Activated naive CD4-positive, alpha-beta T cell treated with anti-CD3 and anti-CD28 coated beads, Interleukin-2, amount 50 U/mL, for 24 hours (primary cell): ENCODE measurements at regions not wholly inside any gene's neighbourhood (a gene's known extent, or its start where the extent isn't known, plus 50 kb on each side); places are given as distances from the start of the nearest gene placed in this dataset.

Experiments
- H3K27ac Mint-ChIP-seq: one replicate; pipeline ENCODE4 v1.8.0; 2021; ENCODE audit warnings: mild to moderate bottlenecking, mixed read lengths
- H3K27me3 Mint-ChIP-seq: one replicate; pipeline ENCODE4 v1.8.0; 2021; ENCODE audit warnings: mixed read lengths
- H3K36me3 Mint-ChIP-seq: one replicate; pipeline ENCODE4 v1.8.0; 2021; ENCODE audit warnings: mixed read lengths
- H3K4me1 Mint-ChIP-seq: one replicate; pipeline ENCODE4 v1.8.0; 2021; ENCODE audit warnings: mixed read lengths
- H3K4me3 Mint-ChIP-seq: one replicate; pipeline ENCODE4 v1.8.0; 2021; ENCODE audit warnings: mild to moderate bottlenecking, mixed read lengths
- H3K9me3 Mint-ChIP-seq: one replicate; pipeline ENCODE4 v1.8.0; 2021; ENCODE audit warnings: mixed read lengths

GRCh38 chr1:177490786-177491185, 320.0 kb downstream of the BRINP2 start:
- peaks cover 6% of the 10 kb centered on the region for H3K9me3 Mint-ChIP-seq
- H3K4me1 Mint-ChIP-seq: no peaks in the 10 kb centered on the region
- H3K36me3 Mint-ChIP-seq: no peaks in the 10 kb centered on the region
- no peaks in the 10 kb centered on the region for H3K27me3 Mint-ChIP-seq
- H3K27ac Mint-ChIP-seq: no peak overlapping the region
- H3K4me3 Mint-ChIP-seq: no peak overlapping the region

GRCh38 chr1:177490036-177490639, 319.4 kb downstream of the BRINP2 start:
- H3K27me3 Mint-ChIP-seq: no peaks in the 10 kb centered on the region
- H3K9me3 Mint-ChIP-seq: peaks cover 11% of the 10 kb centered on the region
- H3K4me3 Mint-ChIP-seq: no peak overlapping the region
- no peak overlapping the region for H3K27ac Mint-ChIP-seq
- no peaks in the 10 kb centered on the region for H3K4me1 Mint-ChIP-seq
- H3K36me3 Mint-ChIP-seq: no peaks in the 10 kb centered on the region

GRCh38 chr1:177488722-177489121, 318.0 kb downstream of the BRINP2 start:
- Mint-ChIP-seq H3K4me3 (no peak overlapping the region), H3K27ac (no peak overlapping the region), H3K36me3 (no peaks in the 10 kb centered on the region), H3K4me1 (no peaks in the 10 kb centered on the region), H3K27me3 (no peaks in the 10 kb centered on the region), H3K9me3 (peaks cover 11% of the 10 kb centered on the region)

GRCh38 chr1:177487481-177487880, 316.7 kb downstream of the BRINP2 start:
- H3K4me3 Mint-ChIP-seq: no peak overlapping the region
- peaks cover 11% of the 10 kb centered on the region for H3K9me3 Mint-ChIP-seq
- H3K27ac Mint-ChIP-seq: no peak overlapping the region
- H3K4me1 Mint-ChIP-seq: no peaks in the 10 kb centered on the region
- H3K36me3 Mint-ChIP-seq: no peaks in the 10 kb centered on the region
- H3K27me3 Mint-ChIP-seq: no peaks in the 10 kb centered on the region

GRCh38 chr1:177480741-177481305, 310.1 kb downstream of the BRINP2 start:
- Mint-ChIP-seq H3K27me3 (no peaks in the 10 kb centered on the region), H3K4me3 (no peak overlapping the region), H3K9me3 (peaks cover 13% of the 10 kb centered on the region), H3K4me1 (no peaks in the 10 kb centered on the region), H3K27ac (no peak overlapping the region), H3K36me3 (no peaks in the 10 kb centered on the region)

GRCh38 chr1:177479600-177479999, 308.8 kb downstream of the BRINP2 start:
- Mint-ChIP-seq H3K27me3 (no peaks in the 10 kb centered on the region), H3K9me3 (peaks cover 7% of the 10 kb centered on the region), H3K36me3 (no peaks in the 10 kb centered on the region)

GRCh38 chr1:177476676-177477075, 305.9 kb downstream of the BRINP2 start:
- Mint-ChIP-seq H3K36me3 (no peaks in the 10 kb centered on the region), H3K9me3 (peaks cover 7% of the 10 kb centered on the region), H3K27me3 (no peaks in the 10 kb centered on the region), H3K4me1 (no peaks in the 10 kb centered on the region), H3K4me3 (no peak overlapping the region), H3K27ac (no peak overlapping the region)

More at GRCh38 chr1:177479600-177479999, 308.8 kb downstream of the BRINP2 start:
- H3K4me3 Mint-ChIP-seq: no peak overlapping the region
- H3K4me1 Mint-ChIP-seq: no peaks in the 10 kb centered on the region
- no peak overlapping the region for H3K27ac Mint-ChIP-seq

GRCh38 chr1:177472567-177472966, 301.8 kb downstream of the BRINP2 start:
- H3K27me3 Mint-ChIP-seq: no peaks in the 10 kb centered on the region
- H3K4me3 Mint-ChIP-seq: no peak overlapping the region
- H3K9me3 Mint-ChIP-seq: no peaks in the 10 kb centered on the region
- H3K27ac Mint-ChIP-seq: no peak overlapping the region
- H3K36me3 Mint-ChIP-seq: no peaks in the 10 kb centered on the region
- H3K4me1 Mint-ChIP-seq: no peaks in the 10 kb centered on the region

- Mint-ChIP-seq H3K27me3 (no peaks in the 10 kb centered on the region), H3K4me1 (no peaks in the 10 kb centered on the region), H3K9me3 (no peaks in the 10 kb centered on the region), H3K27ac (no peak overlapping the region), H3K4me3 (no peak overlapping the region), H3K36me3 (no peaks in the 10 kb centered on the region)
These were observed 300.5 kb downstream of the BRINP2 start for GRCh38 chr1:177471244-177471643.

GRCh38 chr1:177469519-177469918, 298.8 kb downstream of the BRINP2 start:
- Mint-ChIP-seq H3K4me1 (no peaks in the 10 kb centered on the region), H3K36me3 (no peaks in the 10 kb centered on the region), H3K27me3 (no peaks in the 10 kb centered on the region), H3K4me3 (no peak overlapping the region), H3K9me3 (peaks cover 2% of the 10 kb centered on the region), H3K27ac (no peak overlapping the region)

GRCh38 chr1:177466286-177466685, 295.5 kb downstream of the BRINP2 start:
- Mint-ChIP-seq H3K27ac (no peak overlapping the region), H3K9me3 (peaks cover 13% of the 10 kb centered on the region), H3K36me3 (no peaks in the 10 kb centered on the region), H3K27me3 (peaks cover 3% of the 10 kb centered on the region), H3K4me1 (no peaks in the 10 kb centered on the region), H3K4me3 (no peak overlapping the region)

GRCh38 chr1:177464686-177465085, 293.9 kb downstream of the BRINP2 start:
- peaks cover 19% of the 10 kb centered on the region for H3K9me3 Mint-ChIP-seq
- no peak overlapping the region for H3K27ac Mint-ChIP-seq
- no peak overlapping the region for H3K4me3 Mint-ChIP-seq
- H3K4me1 Mint-ChIP-seq: no peaks in the 10 kb centered on the region
- H3K36me3 Mint-ChIP-seq: no peaks in the 10 kb centered on the region
- H3K27me3 Mint-ChIP-seq: peaks cover 3% of the 10 kb centered on the region

GRCh38 chr1:177451191-177451590, 280.4 kb downstream of the BRINP2 start:
- no peaks in the 10 kb centered on the region for H3K4me1 Mint-ChIP-seq
- no peaks in the 10 kb centered on the region for H3K9me3 Mint-ChIP-seq
- H3K4me3 Mint-ChIP-seq: no peak overlapping the region
- no peak overlapping the region for H3K27ac Mint-ChIP-seq
- H3K27me3 Mint-ChIP-seq: no peaks in the 10 kb centered on the region
- H3K36me3 Mint-ChIP-seq: no peaks in the 10 kb centered on the region

- no peak overlapping the region for H3K27ac Mint-ChIP-seq
- H3K4me1 Mint-ChIP-seq: no peaks in the 10 kb centered on the region
- no peaks in the 10 kb centered on the region for H3K36me3 Mint-ChIP-seq
- H3K4me3 Mint-ChIP-seq: no peak overlapping the region
- H3K9me3 Mint-ChIP-seq: peaks cover 5% of the 10 kb centered on the region
- no peaks in the 10 kb centered on the region for H3K27me3 Mint-ChIP-seq
These were observed 278.0 kb downstream of the BRINP2 start for GRCh38 chr1:177448652-177449357.

GRCh38 chr1:177448036-177448615, 277.4 kb downstream of the BRINP2 start:
- Mint-ChIP-seq H3K9me3 (peaks cover 5% of the 10 kb centered on the region), H3K36me3 (no peaks in the 10 kb centered on the region), H3K27me3 (no peaks in the 10 kb centered on the region), H3K27ac (no peak overlapping the region), H3K4me1 (no peaks in the 10 kb centered on the region), H3K4me3 (no peak overlapping the region)
